Activated T-cell treated with anti-CD3 and anti-CD28 coated beads for 4 hours (primary cell): ENCODE measurements at regions not wholly inside any gene's neighbourhood (a gene's known extent, or its start where the extent isn't known, plus 50 kb on each side); places are given as distances from the start of the nearest gene placed in this dataset.

Source experiments
- DNase-seq: peaks from one replicate; pipeline ENCODE4 v3.0.0-alpha.2; 2020

DNA sequence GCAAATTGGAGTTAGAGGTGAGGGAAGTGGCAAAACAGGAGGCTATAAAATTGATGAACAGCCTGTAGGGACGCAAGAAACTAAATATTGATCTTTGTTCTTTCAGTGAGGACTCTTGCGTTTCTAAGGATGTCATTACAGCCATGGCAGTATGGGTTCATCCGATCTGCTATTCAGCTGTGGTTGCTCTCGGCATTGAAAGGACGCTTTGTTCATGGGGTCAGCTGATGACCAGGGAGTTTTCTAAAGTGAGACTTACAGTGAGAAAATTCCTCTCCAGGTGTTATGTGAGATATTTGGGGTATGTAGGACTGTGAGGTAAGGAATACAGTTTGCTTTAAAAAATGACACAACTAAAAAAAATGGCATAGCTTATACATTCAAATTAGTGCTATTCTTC, 52.7 kb upstream of the PELI1 start:
- DNase-seq: no peak

DNA sequence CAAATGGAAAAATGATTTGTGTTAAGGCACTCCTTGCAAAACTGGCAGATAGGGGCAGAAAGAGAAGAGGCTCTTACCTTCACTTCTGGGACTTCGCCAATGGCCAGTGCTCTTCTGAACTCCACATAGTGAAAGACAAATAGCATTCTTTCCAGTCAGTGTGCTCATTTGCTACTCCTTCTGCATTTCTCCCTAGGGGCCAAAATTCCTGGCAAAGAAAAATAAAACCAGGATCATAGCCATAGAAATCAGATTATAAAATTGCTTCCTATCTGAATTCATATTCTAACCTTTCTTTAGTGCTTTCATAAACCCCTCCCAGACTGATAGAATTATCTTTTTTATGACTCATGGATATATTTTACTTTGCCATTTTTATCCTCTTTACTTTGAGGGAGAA, 56.9 kb upstream of the PELI1 start:
- DNase-seq: no peak

DNA sequence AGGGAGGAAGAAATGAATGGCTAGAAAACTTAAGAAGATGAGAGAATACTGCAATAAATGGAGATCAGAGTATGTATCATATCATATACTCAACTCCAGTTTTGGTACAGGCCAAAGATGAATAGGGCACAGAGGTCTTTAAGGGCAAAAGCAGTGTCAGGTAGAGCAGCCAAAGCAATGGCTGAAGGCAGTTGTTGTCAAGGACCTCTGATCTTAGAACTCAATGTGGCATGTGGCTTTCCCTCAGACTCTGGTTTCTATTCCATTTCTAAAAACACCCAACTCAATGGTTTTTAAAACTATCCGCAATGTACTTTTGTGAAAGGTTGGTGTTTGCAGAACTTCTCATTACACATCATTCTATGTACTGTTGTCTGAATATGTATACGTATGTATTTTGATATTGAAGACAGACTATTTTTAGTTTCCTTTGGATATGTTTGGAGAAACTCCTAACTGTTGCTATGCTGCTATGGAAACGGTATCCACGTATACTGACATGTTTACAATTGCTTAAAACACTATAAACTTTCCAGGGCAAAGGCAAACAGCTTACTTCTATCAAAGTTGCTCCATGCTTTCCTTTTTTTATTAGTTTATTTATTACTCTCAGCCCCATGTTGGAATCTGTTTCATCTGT, 58.1 kb upstream of the PELI1 start:
- no peak for DNase-seq

DNA sequence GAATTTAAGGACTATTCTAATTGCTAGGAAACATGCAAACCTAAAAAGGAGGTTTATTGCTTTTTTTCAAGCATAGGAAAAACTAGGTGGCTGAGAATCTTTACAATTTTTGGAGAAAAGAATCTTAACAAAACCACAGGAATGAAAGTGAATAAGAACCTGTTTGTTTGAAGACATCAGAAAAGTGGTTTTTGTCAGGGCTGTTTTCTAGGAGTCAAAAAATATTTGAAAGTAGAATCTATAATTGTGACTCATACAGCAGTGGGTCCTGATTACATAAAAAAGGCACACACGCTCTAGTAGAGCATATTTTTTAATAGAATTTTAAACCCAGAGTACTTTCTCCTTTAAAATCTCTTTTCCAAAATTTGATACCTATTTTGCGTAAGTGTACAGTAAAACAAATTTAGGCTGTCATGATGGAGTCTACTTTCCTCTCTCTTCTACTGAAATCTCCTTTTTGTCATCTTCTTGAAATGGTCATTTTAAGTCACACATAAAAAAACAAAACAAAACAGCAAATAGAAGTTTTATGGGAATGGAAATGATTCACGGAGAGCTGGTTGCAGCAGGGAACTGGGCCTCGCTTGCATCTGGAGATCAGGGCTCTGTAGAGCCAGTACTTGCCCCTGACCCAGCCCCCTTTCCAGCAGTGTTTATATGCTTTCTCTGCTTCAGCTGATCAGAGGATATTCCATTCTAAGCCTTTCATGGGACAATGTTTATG, 59.1 kb upstream of the PELI1 start:
- no peak for DNase-seq

DNA sequence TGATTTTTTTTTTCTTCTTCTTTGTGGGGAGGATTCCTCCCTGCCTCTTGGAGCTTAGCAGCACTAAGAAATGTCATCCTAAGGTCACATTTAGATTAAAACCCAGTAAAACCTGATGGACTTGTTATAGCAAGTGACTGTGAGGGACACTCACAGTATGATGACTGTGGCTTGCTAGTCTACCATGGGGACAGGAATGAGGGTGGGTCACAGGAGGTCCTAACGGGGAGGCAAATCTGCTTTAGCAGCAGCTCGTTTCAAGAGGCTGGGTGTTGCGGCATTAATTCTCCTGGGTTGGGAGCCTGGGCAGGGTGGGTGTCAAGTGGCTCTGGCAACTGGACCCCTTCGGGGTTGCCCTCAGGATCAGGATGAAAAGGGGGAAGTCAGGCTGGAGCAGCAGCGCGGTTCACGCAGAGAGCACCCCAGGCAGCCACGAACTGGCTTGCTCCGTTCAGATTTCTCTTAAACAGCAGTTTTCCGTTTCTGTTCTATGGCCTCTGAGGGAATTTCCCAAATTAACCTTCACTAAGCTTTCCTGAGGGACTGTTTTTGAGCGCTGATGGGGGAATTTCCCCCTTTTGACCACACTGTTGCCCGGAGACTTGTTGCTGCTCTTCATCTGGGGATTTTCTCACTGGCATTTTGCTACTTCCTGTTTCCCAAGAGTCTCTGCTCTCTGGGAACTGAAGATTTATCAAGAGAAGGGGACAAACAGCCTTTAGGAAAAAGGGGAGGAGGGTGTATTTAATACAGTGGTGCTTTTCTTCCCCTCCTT, 59.8 kb upstream of the PELI1 start:
- DNase-seq: peak; percentile 14

DNA sequence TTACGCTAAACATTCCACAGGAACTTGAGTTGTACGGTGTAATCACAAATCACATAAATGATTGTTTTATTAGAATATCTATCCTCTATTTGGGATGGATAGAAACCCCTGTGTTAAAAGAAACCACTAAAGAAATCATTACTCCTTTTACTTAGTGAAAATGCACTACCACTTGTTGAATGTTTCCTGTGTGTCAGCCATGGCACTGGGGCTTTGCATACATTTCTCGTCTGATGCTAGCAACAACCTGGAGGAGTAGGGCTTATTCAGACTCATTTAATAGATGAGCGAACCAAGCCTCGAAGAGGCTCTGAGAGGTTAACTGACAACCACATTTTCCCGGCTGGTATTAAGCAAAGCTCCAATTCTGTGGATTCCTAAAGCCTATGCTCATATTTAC, 60.5 kb upstream of the PELI1 start:
- no peak for DNase-seq

DNA sequence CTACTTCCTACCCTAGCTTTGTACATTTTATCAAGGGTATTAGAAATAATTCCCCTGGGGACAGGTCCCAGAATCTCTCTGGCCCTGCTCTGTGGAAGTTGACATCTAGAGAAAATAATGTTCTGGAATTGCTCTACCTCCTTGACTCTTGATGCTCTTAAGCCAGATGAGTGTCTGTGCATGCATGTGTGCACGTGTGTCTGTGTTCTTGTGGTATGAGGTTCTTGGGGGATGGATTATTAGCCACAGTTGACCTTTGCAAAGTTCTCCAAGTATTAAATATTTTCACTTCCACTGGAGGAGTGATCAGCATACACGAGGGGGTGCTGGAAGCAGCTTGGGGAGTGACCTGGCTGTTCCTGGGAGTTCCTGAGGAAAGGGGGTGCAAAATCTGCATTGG, 61.2 kb upstream of the PELI1 start:
- DNase-seq: no peak

DNA sequence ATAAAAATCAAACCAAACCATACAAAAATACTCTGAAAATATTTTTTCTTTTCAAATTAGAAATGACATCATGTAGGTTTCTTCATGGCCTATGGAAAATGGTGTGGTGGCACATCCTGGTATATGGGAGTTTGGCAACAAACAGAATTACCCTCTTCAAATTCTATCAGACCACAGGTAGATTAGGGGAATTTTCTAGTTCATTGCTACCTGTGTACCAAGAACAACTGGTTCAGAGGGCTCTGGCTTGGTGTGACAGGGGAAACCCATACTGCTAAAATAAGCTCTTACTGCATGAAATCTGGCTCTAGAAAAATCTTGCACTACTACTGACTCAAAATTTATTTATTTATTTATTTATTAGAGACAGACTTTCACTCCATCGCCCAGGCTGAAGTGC, 63.4 kb upstream of the PELI1 start:
- DNase-seq: no peak

DNA sequence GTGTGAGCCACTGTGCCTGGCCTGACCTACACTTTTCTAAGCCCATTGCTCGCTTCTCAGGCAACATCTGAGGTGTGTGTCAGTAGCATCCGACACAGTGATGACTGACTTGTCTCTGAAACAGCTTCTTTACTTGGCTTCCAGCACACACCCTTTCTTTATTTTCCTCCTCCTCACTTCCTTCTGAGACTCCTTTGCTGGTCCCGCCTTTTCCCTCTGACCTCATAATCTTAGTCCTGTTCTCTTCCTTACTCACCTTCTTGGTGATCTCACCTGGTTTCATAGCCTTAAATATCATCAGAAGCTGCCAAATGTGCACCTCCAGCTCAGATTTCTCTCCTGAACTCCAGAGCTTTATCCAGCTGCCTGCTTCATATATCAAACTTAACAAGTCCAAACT, 66.6 kb upstream of the PELI1 start:
- no peak for DNase-seq

DNA sequence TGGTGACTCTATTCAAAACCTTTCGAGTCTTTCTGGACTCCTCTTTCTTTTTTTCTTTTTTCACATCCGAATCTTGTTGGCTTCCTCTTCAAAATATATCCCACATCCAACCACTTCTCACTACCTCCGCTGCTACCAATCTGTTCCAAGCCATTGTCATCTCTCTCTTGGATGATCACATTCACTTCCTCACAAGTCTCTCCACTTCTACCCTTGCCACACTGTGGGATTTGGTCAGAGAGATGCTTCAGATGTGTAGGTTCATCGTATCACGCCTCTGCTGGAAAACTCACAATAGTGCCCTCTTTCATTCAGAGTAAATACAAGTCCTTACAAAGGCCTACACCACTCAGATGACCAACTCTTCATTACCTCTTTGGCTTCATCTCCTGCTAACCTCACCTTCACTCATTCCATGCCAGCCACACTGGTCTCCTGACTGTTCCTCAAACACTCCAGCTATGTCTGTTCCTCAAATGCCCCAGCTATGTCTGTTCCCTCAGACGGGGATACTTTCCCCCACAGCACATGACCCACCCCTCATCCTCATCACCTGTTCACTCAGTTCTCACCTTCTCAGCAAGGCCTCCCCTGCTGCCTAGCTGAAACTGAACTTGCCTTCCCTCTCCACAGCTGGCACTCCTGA, 67.2 kb upstream of the PELI1 start:
- no peak for DNase-seq

DNA sequence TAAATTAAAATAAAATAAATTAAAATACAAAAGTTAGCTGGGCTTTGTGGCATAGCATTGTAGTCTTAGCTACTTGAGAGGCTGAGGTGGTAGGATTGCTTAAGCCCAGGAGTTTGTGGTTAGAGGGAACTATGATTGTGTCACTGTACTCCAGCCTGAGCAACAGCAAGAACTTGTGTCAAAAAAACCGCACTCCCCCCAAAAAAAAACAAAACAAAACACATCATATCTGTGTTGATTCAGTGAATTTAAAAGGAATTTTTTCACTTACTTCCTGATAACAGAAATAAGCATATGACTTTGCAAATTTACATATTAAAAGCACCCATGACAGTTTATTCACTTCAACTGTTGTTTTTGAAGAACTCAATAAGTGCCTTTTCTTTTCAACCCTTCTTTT, 68.1 kb upstream of the PELI1 start:
- DNase-seq: no peak

DNA sequence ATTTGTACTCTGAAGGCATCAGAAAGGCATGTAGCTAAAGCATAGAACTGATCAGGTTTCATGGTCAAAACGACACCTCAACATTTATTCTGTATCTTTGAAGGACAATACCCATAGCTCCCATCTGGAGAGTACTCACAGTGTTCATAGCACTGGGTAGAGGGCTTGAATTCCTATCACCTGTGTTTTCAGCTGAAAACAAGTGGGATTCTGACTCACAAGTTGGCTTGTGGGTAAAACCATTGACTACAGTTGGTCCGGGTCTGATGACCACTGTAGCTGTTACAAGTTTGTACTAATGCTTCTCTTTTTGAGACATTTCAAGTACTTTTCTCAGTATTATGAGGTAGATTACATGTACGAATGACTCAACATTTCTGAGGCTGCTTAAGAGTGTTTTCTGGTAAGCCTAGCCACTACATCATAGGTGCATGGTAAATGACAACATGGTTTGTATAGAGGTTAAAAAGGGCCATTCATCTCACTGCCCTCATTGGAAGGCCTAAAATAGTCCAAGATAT, 68.6 kb upstream of the PELI1 start:
- DNase-seq: peak; percentile 21

DNA sequence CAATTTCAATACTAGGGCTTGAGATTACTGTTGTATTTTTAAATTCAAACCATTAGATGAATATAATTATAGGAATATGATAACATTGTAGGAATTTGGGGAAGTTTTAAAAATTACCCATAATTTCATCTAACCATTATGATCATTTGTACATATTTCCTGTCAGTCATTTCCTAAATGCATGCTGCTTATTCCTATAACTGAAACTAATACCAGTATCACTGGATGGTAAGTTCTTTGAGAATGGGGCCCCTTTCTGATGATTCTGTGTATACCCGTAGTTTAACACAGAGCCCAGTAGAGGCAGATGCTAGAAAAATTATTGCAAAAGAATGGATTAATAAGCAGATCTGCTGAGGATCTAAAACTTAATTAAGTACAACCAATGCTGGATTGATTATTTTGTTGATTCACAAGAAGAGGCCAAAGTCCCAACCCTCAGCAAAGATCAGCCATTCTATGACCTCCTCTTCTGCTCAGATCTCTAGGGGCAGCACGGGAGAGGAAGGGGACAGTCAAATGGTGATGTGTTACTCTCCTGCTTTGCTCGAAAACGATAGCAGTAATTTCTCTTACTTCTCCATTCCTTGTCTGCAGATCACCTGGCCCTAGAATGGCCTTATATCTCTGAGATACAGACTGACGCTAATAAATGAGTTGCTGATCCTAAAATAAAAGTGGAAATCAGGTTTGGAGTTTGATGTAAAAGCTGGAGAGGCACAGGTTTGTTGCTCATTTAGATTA, 69.5 kb upstream of the PELI1 start:
- no peak for DNase-seq

DNA sequence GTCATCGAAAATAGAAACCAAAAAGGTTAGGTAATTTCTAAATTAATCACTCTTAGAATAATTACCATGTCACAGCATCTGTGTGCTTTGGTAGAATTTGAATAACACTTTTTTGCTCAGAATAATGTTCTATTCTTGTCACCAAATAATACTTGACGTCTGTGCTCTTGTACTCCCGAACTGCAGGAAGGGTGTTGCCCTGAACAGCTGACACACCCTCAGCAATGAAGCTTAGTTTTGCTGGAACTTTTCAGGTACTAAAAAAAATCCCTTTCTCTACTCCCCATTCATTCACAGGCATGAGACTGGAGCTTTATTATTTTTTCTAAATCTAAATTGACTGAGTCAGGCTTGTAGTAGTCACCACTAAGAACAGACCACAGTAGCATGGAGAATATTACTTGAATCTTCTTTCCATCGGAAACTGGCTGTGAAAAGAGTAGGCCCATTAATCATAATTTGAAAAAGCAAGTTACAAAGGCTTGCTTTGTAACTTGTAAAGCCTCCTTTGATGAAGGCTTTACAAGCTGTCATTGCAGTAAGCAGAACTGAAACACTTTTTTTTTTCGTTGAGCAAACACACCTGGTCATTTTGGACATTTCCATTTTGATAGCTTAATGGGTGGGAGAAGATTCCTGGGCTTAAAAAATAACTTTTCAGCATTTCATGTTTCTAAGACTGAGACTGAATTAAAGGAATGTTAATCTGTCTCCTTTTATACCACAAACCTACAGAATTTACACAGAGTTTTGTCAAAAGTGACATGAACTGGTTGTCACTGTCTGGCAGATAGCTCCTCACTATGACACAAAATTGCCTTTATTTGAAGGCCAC, 70.3 kb upstream of the PELI1 start:
- no peak for DNase-seq

DNA sequence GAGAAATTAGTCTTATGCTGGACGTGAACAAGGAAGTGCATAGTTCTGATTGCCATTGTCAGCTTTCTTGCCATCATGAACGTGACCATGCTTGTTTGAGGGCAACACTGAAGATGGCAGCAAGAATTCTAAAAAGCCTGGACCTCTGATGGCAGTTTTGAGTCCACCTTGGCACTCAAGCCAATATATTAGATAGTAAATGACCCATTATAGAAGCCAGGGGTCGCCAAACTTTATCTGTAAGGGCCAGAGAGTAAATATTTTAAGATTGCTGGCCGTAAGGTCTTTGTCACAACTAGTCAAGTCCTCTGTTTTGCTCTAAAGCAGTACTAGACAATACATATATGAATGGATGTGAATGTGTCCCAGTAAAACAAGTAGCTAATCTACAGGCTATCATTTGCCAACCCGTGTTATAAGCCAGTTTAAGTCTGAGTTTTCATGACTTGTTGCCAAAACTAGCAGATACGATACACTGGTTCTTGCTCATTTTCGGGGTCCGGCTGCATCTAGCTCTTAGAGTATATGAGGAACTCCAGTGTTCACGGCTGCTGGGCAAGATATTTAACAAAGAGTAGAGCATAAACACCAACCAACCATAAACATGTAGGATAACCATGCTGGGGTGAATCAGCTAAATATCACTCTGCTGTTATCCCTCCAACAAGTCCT, 73.1 kb upstream of the PELI1 start:
- no peak for DNase-seq

DNA sequence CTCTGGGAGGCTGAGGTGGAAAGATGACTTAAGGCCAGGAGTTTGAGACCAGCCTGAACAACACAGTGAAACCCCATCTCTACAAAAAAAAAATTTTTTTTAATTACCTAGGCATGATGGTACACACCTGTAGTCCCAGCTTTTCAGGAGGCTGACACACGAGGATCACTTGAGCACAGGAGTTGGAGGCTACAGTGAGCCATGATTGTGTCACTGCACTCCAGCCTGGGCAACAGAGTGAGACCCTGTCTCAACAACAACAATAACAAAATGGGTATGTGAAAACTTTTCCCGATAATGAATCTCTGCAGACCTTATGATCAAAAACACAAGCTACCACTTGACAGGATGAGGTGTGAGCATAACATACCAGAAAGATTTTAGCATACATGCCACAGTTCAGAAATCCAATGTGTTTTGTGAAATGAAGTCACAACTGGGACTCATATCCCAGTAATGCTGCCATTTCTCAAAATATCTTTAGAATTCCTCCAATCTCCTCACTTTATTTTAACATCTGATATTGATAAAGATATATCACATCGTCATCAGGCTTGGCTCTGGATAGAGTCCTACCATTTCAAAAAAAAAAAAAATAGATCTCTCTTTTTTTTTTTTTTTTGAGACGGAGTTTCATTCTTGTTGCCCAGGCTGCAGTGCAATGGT, 74.0 kb upstream of the PELI1 start:
- DNase-seq: no peak

DNA sequence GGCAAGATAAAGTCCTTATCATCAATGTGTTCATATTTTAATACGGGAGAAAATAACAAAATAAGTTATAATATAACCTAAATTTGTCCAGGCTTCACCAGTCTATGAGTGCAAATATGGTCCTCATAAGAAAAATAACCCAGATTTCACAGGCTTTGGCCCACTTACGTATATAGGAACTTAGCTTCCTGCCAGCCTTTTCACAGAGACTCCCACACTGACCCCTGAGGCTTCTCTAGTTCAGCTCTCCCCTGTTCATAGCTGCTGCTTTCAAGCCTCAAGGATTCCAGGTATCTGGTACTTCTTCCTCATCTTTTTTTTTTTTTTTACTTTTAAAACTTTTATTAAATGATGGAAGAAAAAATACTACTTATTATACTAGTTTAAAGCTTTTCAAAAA, 74.9 kb upstream of the PELI1 start:
- DNase-seq: no peak

DNA sequence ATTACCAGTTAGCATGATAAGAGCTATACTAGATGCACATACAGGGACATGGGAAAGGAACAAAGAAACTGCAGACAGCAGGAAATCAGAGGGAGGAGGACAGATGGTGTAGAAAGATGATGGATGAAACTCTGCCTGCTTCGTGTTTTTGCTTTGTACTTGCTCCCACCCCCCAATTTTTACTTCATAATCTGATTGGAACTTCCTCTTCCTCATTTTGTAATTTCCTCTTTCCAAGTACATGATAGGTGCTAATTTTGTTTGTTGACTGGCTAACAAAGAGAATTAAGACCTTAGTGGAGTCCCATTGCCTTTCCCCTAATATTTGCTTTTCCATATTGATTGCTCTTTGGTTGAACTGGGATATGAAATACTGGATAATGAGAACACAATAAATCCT, 76.0 kb upstream of the PELI1 start:
- no peak for DNase-seq

DNA sequence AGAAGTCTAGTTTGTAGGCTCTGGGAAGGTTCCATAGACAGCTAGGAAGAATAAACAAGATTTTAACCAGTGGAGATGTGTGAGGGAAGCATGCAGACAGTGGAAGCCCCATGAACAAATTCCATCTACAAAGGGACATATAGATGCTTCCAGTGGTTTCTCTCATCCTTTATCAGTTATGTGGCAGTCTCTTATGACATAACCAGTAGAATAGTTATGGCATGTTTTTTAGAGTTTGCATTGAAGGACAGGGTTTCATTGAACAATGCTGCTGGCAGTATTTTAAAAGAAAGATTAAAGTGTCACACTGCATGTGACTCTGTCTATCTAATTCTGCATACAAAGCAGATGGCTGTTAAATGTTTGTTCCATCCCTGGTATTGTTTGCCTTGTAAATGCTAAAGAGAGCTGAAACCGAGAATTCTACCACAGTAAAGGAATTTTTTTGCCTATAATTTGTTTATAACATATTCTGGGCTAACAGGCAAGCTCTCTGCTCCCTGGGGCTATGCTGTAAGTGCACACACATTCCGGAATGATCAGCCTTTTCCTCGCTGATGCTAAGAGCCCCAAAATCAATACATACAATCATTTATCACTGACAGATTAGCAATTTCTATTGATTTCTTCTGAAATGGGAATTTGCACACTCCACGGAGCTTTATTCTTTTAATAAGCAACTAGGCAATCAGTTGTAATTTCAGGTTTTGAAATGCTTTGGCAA, 76.8 kb upstream of the PELI1 start:
- DNase-seq: no peak

DNA sequence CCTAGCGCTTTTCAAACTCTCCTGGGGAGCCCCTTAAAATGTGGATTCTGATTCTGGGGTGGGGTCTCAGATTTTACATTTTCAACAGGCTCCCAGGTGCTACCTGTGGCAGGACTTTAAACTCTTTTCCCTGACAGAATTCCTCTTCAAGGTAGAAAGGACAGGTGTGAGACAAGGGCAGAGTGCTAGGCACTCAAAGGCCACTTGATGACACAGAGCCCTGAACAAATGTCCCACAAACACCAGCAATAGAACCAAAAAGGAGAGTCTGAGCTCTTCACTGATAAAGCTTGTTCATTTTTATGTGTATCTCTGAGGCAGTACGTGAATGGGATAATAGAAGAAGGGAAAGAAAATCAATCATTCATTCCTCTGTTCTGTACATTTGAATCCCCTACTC, 77.7 kb upstream of the PELI1 start:
- DNase-seq: no peak
